ENCODE measurements at regions not wholly inside any gene's neighbourhood (a gene's known extent, or its start where the extent isn't known, plus 50 kb on each side); places are given as distances from the start of the nearest gene placed in this dataset.

- no peak for TF ChIP-seq CTCF (IDR thresholded peaks at IDR 0.05; ENCODE audit: insufficient read depth, low read length, poor library complexity, severe bottlenecking)
- no peak for TF ChIP-seq EZH2phosphoT487 (conservative IDR thresholded peaks at IDR 0.05; ENCODE audit: low read length)
- Histone ChIP-seq H3K4me3 (ENCODE audit: insufficient read depth, low read length, poor library complexity, severe bottlenecking) (no peak overlapping the region), H3F3A (ENCODE audit: insufficient read depth) (no peaks in the 10 kb centered on the region), H3K36me3 (ENCODE audit: low read length) (no peaks in the 10 kb centered on the region), H3K9ac (ENCODE audit: low read length) (no peak overlapping the region), H3K9me3 (ENCODE audit: insufficient read depth, low read length) (no peaks in the 10 kb centered on the region), H3K27ac (ENCODE audit: low read depth, low read length) (no peak overlapping the region), H3K4me2 (ENCODE audit: low read depth, low read length, poor library complexity, severe bottlenecking) (no peak overlapping the region), H4K20me1 (ENCODE audit: low read depth, low read length) (no peaks in the 10 kb centered on the region), H3K79me2 (ENCODE audit: insufficient read depth, low read length) (no peaks in the 10 kb centered on the region), H3K27me3 (ENCODE audit: low read length) (no peaks in the 10 kb centered on the region), H2AFZ (ENCODE audit: low read depth, low read length, severe bottlenecking) (no peak overlapping the region), H3K9me2 (replicated peaks; ENCODE audit: insufficient read depth, low read length) (no peaks in the 10 kb centered on the region)
These were observed 228.8 kb downstream of the TLE4 start for GRCh38 chr9:79800578-79800977.

- no peaks in the 10 kb centered on the region for H4K20me1 ChIP-seq (ENCODE audit: low read depth, low read length)
- no peak overlapping the region for H3K4me3 ChIP-seq (ENCODE audit: insufficient read depth, low read length, poor library complexity, severe bottlenecking)
- no peaks in the 10 kb centered on the region for H3K9me3 ChIP-seq (ENCODE audit: insufficient read depth, low read length)
- H3K9me2 ChIP-seq (replicated peaks; ENCODE audit: insufficient read depth, low read length), result no peaks in the 10 kb centered on the region
- no peaks in the 10 kb centered on the region for H3K36me3 ChIP-seq (ENCODE audit: low read length)
- no peak for TF ChIP-seq EZH2phosphoT487 (conservative IDR thresholded peaks at IDR 0.05; ENCODE audit: low read length)
- TF ChIP-seq CTCF (IDR thresholded peaks at IDR 0.05; ENCODE audit: insufficient read depth, low read length, poor library complexity, severe bottlenecking), result no peak
- H3K27me3 ChIP-seq (ENCODE audit: low read length), result no peaks in the 10 kb centered on the region
- no peak overlapping the region for H3K9ac ChIP-seq (ENCODE audit: low read length)
- no peak overlapping the region for H3K27ac ChIP-seq (ENCODE audit: low read depth, low read length)
- H3K4me2 ChIP-seq (ENCODE audit: low read depth, low read length, poor library complexity, severe bottlenecking), result no peak overlapping the region
- H3K79me2 ChIP-seq (ENCODE audit: insufficient read depth, low read length), result no peaks in the 10 kb centered on the region
- H3F3A ChIP-seq (ENCODE audit: insufficient read depth), result no peaks in the 10 kb centered on the region
- H2AFZ ChIP-seq (ENCODE audit: low read depth, low read length, severe bottlenecking), result no peak overlapping the region
These were observed 228.0 kb downstream of the TLE4 start for GRCh38 chr9:79799691-79800335.

- Histone ChIP-seq H3F3A (ENCODE audit: insufficient read depth) (no peaks in the 10 kb centered on the region), H3K4me2 (ENCODE audit: low read depth, low read length, poor library complexity, severe bottlenecking) (no peak overlapping the region), H2AFZ (ENCODE audit: low read depth, low read length, severe bottlenecking) (no peak overlapping the region), H3K9me2 (replicated peaks; ENCODE audit: insufficient read depth, low read length) (no peaks in the 10 kb centered on the region), H3K9ac (ENCODE audit: low read length) (no peak overlapping the region), H3K36me3 (ENCODE audit: low read length) (no peaks in the 10 kb centered on the region), H4K20me1 (ENCODE audit: low read depth, low read length) (no peaks in the 10 kb centered on the region), H3K27me3 (ENCODE audit: low read length) (no peaks in the 10 kb centered on the region), H3K9me3 (ENCODE audit: insufficient read depth, low read length) (no peaks in the 10 kb centered on the region), H3K79me2 (ENCODE audit: insufficient read depth, low read length) (no peaks in the 10 kb centered on the region), H3K4me3 (ENCODE audit: insufficient read depth, low read length, poor library complexity, severe bottlenecking) (no peak overlapping the region), H3K27ac (ENCODE audit: low read depth, low read length) (no peak overlapping the region)
- no peak for TF ChIP-seq CTCF (IDR thresholded peaks at IDR 0.05; ENCODE audit: insufficient read depth, low read length, poor library complexity, severe bottlenecking)
- no peak for TF ChIP-seq EZH2phosphoT487 (conservative IDR thresholded peaks at IDR 0.05; ENCODE audit: low read length)
These were observed 226.7 kb downstream of the TLE4 start for GRCh38 chr9:79798450-79798849.
